ENCODE measurements at regions not wholly inside any gene's neighbourhood (a gene's known extent, or its start where the extent isn't known, plus 50 kb on each side); places are given as distances from the start of the nearest gene placed in this dataset.

GRCh38 chr2:196413821-196414274, 225.7 kb upstream of the CCDC150 start:
- Histone ChIP-seq H3K4me1 (ENCODE audit: control insufficient read depth in 5 of 5, insufficient read depth in 5 of 5, low read length in 5 of 5) (peaks cover 0 to 6% (median 0%) of the 10 kb centered on the region in 5 donors), H3K27me3 (ENCODE audit: control insufficient read depth in 5 of 5, insufficient read depth in 4 of 5, low read length in 5 of 5) (no peaks in the 10 kb centered on the region), H3K27ac (ENCODE audit: low read depth, low read length) (no peak overlapping the region), H3K4me3 (ENCODE audit: low read depth in 1 of 5, low read length in 5 of 5) (no peak overlapping the region), H3K9ac (ENCODE audit: low read length in 5 of 5) (no peak overlapping the region), H3K36me3 (ENCODE audit: control insufficient read depth in 5 of 5, insufficient read depth in 5 of 5, low read length in 5 of 5) (no peaks in the 10 kb centered on the region), H3K9me3 (ENCODE audit: control insufficient read depth in 5 of 5, low read length in 5 of 5) (no peaks in the 10 kb centered on the region)

- Histone ChIP-seq H3K27me3 (ENCODE audit: control insufficient read depth in 5 of 5, insufficient read depth in 4 of 5, low read length in 5 of 5) (no peaks in the 10 kb centered on the region), H3K27ac (ENCODE audit: low read depth, low read length) (no peak overlapping the region), H3K4me1 (ENCODE audit: control insufficient read depth in 5 of 5, insufficient read depth in 5 of 5, low read length in 5 of 5) (peaks cover 0 to 11% (median 0%) of the 10 kb centered on the region in 5 donors), H3K36me3 (ENCODE audit: control insufficient read depth in 5 of 5, insufficient read depth in 5 of 5, low read length in 5 of 5) (no peaks in the 10 kb centered on the region), H3K4me3 (ENCODE audit: low read depth in 1 of 5, low read length in 5 of 5) (no peak overlapping the region), H3K9ac (ENCODE audit: low read length in 5 of 5) (no peak overlapping the region), H3K9me3 (ENCODE audit: control insufficient read depth in 5 of 5, low read length in 5 of 5) (no peaks in the 10 kb centered on the region)
These were observed 224.1 kb upstream of the CCDC150 start for GRCh38 chr2:196415384-196415783.

GRCh38 chr2:196420143-196420542, 219.4 kb upstream of the CCDC150 start:
- no peaks in the 10 kb centered on the region for H3K27me3 ChIP-seq (ENCODE audit: control insufficient read depth in 5 of 5, insufficient read depth in 4 of 5, low read length in 5 of 5)
- H3K9me3 ChIP-seq (ENCODE audit: control insufficient read depth in 5 of 5, low read length in 5 of 5) = no peaks in the 10 kb centered on the region
- no peaks in the 10 kb centered on the region for H3K36me3 ChIP-seq (ENCODE audit: control insufficient read depth in 5 of 5, insufficient read depth in 5 of 5, low read length in 5 of 5)
- H3K9ac ChIP-seq (ENCODE audit: low read length in 5 of 5) = no peak overlapping the region
- peaks cover 0 to 11% (median 0%) of the 10 kb centered on the region in 5 donors for H3K4me1 ChIP-seq (ENCODE audit: control insufficient read depth in 5 of 5, insufficient read depth in 5 of 5, low read length in 5 of 5)
- H3K27ac ChIP-seq (ENCODE audit: low read depth, low read length) = no peak overlapping the region
- H3K4me3 ChIP-seq (ENCODE audit: low read depth in 1 of 5, low read length in 5 of 5) = no peak overlapping the region

GRCh38 chr2:196421880-196422279, 217.6 kb upstream of the CCDC150 start:
- H3K4me3 ChIP-seq (ENCODE audit: low read depth in 1 of 5, low read length in 5 of 5) = no peak overlapping the region
- H3K36me3 ChIP-seq (ENCODE audit: control insufficient read depth in 5 of 5, insufficient read depth in 5 of 5, low read length in 5 of 5) = no peaks in the 10 kb centered on the region
- H3K9me3 ChIP-seq (ENCODE audit: control insufficient read depth in 5 of 5, low read length in 5 of 5) = no peaks in the 10 kb centered on the region
- no peaks in the 10 kb centered on the region for H3K27me3 ChIP-seq (ENCODE audit: control insufficient read depth in 5 of 5, insufficient read depth in 4 of 5, low read length in 5 of 5)
- no peak overlapping the region for H3K9ac ChIP-seq (ENCODE audit: low read length in 5 of 5)
- no peak overlapping the region for H3K27ac ChIP-seq (ENCODE audit: low read depth, low read length)
- peaks cover 0 to 11% (median 0%) of the 10 kb centered on the region in 5 donors for H3K4me1 ChIP-seq (ENCODE audit: control insufficient read depth in 5 of 5, insufficient read depth in 5 of 5, low read length in 5 of 5)

- Histone ChIP-seq H3K27ac (ENCODE audit: low read depth, low read length) (no peak overlapping the region), H3K4me3 (ENCODE audit: low read depth in 1 of 5, low read length in 5 of 5) (no peak overlapping the region), H3K9me3 (ENCODE audit: control insufficient read depth in 5 of 5, low read length in 5 of 5) (no peaks in the 10 kb centered on the region), H3K27me3 (ENCODE audit: control insufficient read depth in 5 of 5, insufficient read depth in 4 of 5, low read length in 5 of 5) (no peaks in the 10 kb centered on the region), H3K36me3 (ENCODE audit: control insufficient read depth in 5 of 5, insufficient read depth in 5 of 5, low read length in 5 of 5) (no peaks in the 10 kb centered on the region), H3K4me1 (ENCODE audit: control insufficient read depth in 5 of 5, insufficient read depth in 5 of 5, low read length in 5 of 5) (peaks cover 0 to 11% (median 0%) of the 10 kb centered on the region in 5 donors), H3K9ac (ENCODE audit: low read length in 5 of 5) (no peak overlapping the region)
These were observed 217.2 kb upstream of the CCDC150 start for GRCh38 chr2:196422361-196422760.

GRCh38 chr2:196426122-196426521, 213.4 kb upstream of the CCDC150 start:
- no peak overlapping the region for H3K4me3 ChIP-seq (ENCODE audit: low read depth in 1 of 5, low read length in 5 of 5)
- H3K36me3 ChIP-seq (ENCODE audit: control insufficient read depth in 5 of 5, insufficient read depth in 5 of 5, low read length in 5 of 5) = no peaks in the 10 kb centered on the region
- H3K9me3 ChIP-seq (ENCODE audit: control insufficient read depth in 5 of 5, low read length in 5 of 5) = no peaks in the 10 kb centered on the region
- no peak overlapping the region for H3K9ac ChIP-seq (ENCODE audit: low read length in 5 of 5)
- no peak overlapping the region for H3K27ac ChIP-seq (ENCODE audit: low read depth, low read length)
- no peaks in the 10 kb centered on the region for H3K4me1 ChIP-seq (ENCODE audit: control insufficient read depth in 5 of 5, insufficient read depth in 5 of 5, low read length in 5 of 5)
- no peaks in the 10 kb centered on the region for H3K27me3 ChIP-seq (ENCODE audit: control insufficient read depth in 5 of 5, insufficient read depth in 4 of 5, low read length in 5 of 5)

- Histone ChIP-seq H3K36me3 (ENCODE audit: control insufficient read depth in 5 of 5, insufficient read depth in 5 of 5, low read length in 5 of 5) (no peaks in the 10 kb centered on the region), H3K27ac (ENCODE audit: low read depth, low read length) (no peak overlapping the region), H3K27me3 (ENCODE audit: control insufficient read depth in 5 of 5, insufficient read depth in 4 of 5, low read length in 5 of 5) (no peaks in the 10 kb centered on the region), H3K4me1 (ENCODE audit: control insufficient read depth in 5 of 5, insufficient read depth in 5 of 5, low read length in 5 of 5) (peaks cover 0 to 10% (median 0%) of the 10 kb centered on the region in 5 donors), H3K9ac (ENCODE audit: low read length in 5 of 5) (no peak overlapping the region), H3K9me3 (ENCODE audit: control insufficient read depth in 5 of 5, low read length in 5 of 5) (no peaks in the 10 kb centered on the region), H3K4me3 (ENCODE audit: low read depth in 1 of 5, low read length in 5 of 5) (no peak overlapping the region)
These were observed 211.4 kb upstream of the CCDC150 start for GRCh38 chr2:196427986-196428634.

- Histone ChIP-seq H3K36me3 (ENCODE audit: control insufficient read depth in 5 of 5, insufficient read depth in 5 of 5, low read length in 5 of 5) (no peaks in the 10 kb centered on the region), H3K9ac (ENCODE audit: low read length in 5 of 5) (no peak overlapping the region), H3K4me3 (ENCODE audit: low read depth in 1 of 5, low read length in 5 of 5) (no peak overlapping the region), H3K9me3 (ENCODE audit: control insufficient read depth in 5 of 5, low read length in 5 of 5) (no peaks in the 10 kb centered on the region), H3K27ac (ENCODE audit: low read depth, low read length) (no peak overlapping the region), H3K4me1 (ENCODE audit: control insufficient read depth in 5 of 5, insufficient read depth in 5 of 5, low read length in 5 of 5) (peaks cover 0 to 20% (median 0%) of the 10 kb centered on the region in 5 donors), H3K27me3 (ENCODE audit: control insufficient read depth in 5 of 5, insufficient read depth in 4 of 5, low read length in 5 of 5) (no peaks in the 10 kb centered on the region)
These were observed 208.4 kb upstream of the CCDC150 start for GRCh38 chr2:196431076-196431475.

- H3K4me1 ChIP-seq (ENCODE audit: control insufficient read depth in 5 of 5, insufficient read depth in 5 of 5, low read length in 5 of 5) = peaks cover 0 to 20% (median 0%) of the 10 kb centered on the region in 5 donors
- no peaks in the 10 kb centered on the region for H3K36me3 ChIP-seq (ENCODE audit: control insufficient read depth in 5 of 5, insufficient read depth in 5 of 5, low read length in 5 of 5)
- H3K9me3 ChIP-seq (ENCODE audit: control insufficient read depth in 5 of 5, low read length in 5 of 5) = no peaks in the 10 kb centered on the region
- H3K9ac ChIP-seq (ENCODE audit: low read length in 5 of 5) = no peak overlapping the region
- no peak overlapping the region for H3K4me3 ChIP-seq (ENCODE audit: low read depth in 1 of 5, low read length in 5 of 5)
- no peak overlapping the region for H3K27ac ChIP-seq (ENCODE audit: low read depth, low read length)
- H3K27me3 ChIP-seq (ENCODE audit: control insufficient read depth in 5 of 5, insufficient read depth in 4 of 5, low read length in 5 of 5) = no peaks in the 10 kb centered on the region
These were observed 207.6 kb upstream of the CCDC150 start for GRCh38 chr2:196431957-196432356.

GRCh38 chr2:196433116-196433515, 206.4 kb upstream of the CCDC150 start:
- Histone ChIP-seq H3K4me1 (ENCODE audit: control insufficient read depth in 5 of 5, insufficient read depth in 5 of 5, low read length in 5 of 5) (peaks cover 0 to 20% (median 0%) of the 10 kb centered on the region in 5 donors), H3K4me3 (ENCODE audit: low read depth in 1 of 5, low read length in 5 of 5) (no peak overlapping the region), H3K9me3 (ENCODE audit: control insufficient read depth in 5 of 5, low read length in 5 of 5) (no peaks in the 10 kb centered on the region), H3K27ac (ENCODE audit: low read depth, low read length) (no peak overlapping the region), H3K9ac (ENCODE audit: low read length in 5 of 5) (no peak overlapping the region), H3K27me3 (ENCODE audit: control insufficient read depth in 5 of 5, insufficient read depth in 4 of 5, low read length in 5 of 5) (no peaks in the 10 kb centered on the region), H3K36me3 (ENCODE audit: control insufficient read depth in 5 of 5, insufficient read depth in 5 of 5, low read length in 5 of 5) (no peaks in the 10 kb centered on the region)

Data from subcutaneous abdominal adipose tissue (tissue), 5 donors.